Neural progenitor cell (in vitro differentiated cells): ENCODE measurements at regions not wholly inside any gene's neighbourhood (a gene's known extent, or its start where the extent isn't known, plus 50 kb on each side); places are given as distances from the start of the nearest gene placed in this dataset.

Experiments
- DNase-seq: peaks from one replicate; pipeline ENCODE4 v3.0.0-alpha.2; 2016; ENCODE audit warnings: low spot score
- H2AFZ ChIP-seq: fragments of 200-600 bp; sonication (generic); replicated peaks from 2 replicates; pipeline ENCODE4 v1.6.1; 2016; ENCODE audit warnings: antibody characterized with exemption
- H3F3A ChIP-seq: fragments of 200-600 bp; sonication (generic); 2 replicates; pipeline ENCODE4 v1.6.1; 2016; ENCODE audit warnings: antibody characterized with exemption, low read depth
- H3K27ac ChIP-seq: fragments of 200-600 bp; sonication (generic); 2 replicates; pipeline ENCODE4 v1.5.1; 2016; ENCODE audit warnings: mild to moderate bottlenecking
- H3K27me3 ChIP-seq: fragments of 200-600 bp; sonication (generic); 2 replicates; pipeline ENCODE4 v1.6.1; 2016; ENCODE audit warnings: mild to moderate bottlenecking, moderate library complexity
- H3K36me3 ChIP-seq: fragments of 200-600 bp; sonication (generic); 2 replicates; pipeline ENCODE4 v1.5.1; 2016
- H3K4me1 ChIP-seq: fragments of 200-600 bp; sonication (generic); 2 replicates; pipeline ENCODE4 v1.6.1; 2016; ENCODE audit warnings: mixed run types
- H3K4me2 ChIP-seq: fragments of 200-600 bp; sonication (generic); 2 replicates; pipeline ENCODE4 v1.6.1; 2016
- H3K4me3 ChIP-seq: fragments of 200-600 bp; sonication (generic); 2 replicates; pipeline ENCODE4 v1.5.1; 2016
- H3K79me2 ChIP-seq: fragments of 200-600 bp; sonication (generic); 2 replicates; pipeline ENCODE4 v1.6.1; 2016; ENCODE audit warnings: low read depth
- H3K9ac ChIP-seq: fragments of 200-600 bp; sonication (generic); 2 replicates; pipeline ENCODE4 v1.6.1; 2016
- H3K9me3 ChIP-seq: fragments of 200-600 bp; sonication (generic); 2 replicates; pipeline ENCODE4 v1.5.1; 2016; ENCODE audit warnings: low read depth
- H4K20me1 ChIP-seq: fragments of 200-600 bp; sonication (generic); 2 replicates; pipeline ENCODE4 v1.6.1; 2016; ENCODE audit warnings: low read depth
- H3K27ac Mint-ChIP-seq: 3 replicates; pipeline ENCODE4 v1.8.0; 2021; ENCODE audit warnings: mixed read lengths
- H3K27me3 Mint-ChIP-seq: 2 replicates; pipeline ENCODE4 v1.8.0; 2022; ENCODE audit warnings: low read depth, mild to moderate bottlenecking, inconsistent platforms, moderate library complexity, mixed read lengths; ENCODE audit not compliant: insufficient read depth
- H3K36me3 Mint-ChIP-seq: 3 replicates; pipeline ENCODE4 v1.8.0; 2021; ENCODE audit warnings: mixed read lengths
- H3K4me1 Mint-ChIP-seq: 3 replicates; pipeline ENCODE4 v1.8.0; 2021; ENCODE audit warnings: mixed read lengths
- H3K4me3 Mint-ChIP-seq: 3 replicates; pipeline ENCODE4 v1.8.0; 2021; ENCODE audit warnings: mild to moderate bottlenecking, moderate library complexity, mixed read lengths
- H3K9me3 Mint-ChIP-seq: 3 replicates; pipeline ENCODE4 v1.8.0; 2020; ENCODE audit warnings: mixed read lengths
- CTCF ChIP-seq: fragments of 200-600 bp; sonication (generic); IDR thresholded peaks from 2 replicates; pipeline ENCODE4 v1.5.1; 2017; ENCODE audit warnings: antibody characterized with exemption, mild to moderate bottlenecking
- EZH2 ChIP-seq: fragments of 200-600 bp; sonication (generic); IDR thresholded peaks from 2 replicates; pipeline ENCODE4 v1.6.1; 2017; ENCODE audit warnings: antibody characterized with exemption, mild to moderate bottlenecking, moderate library complexity
- EZH2phosphoT487 ChIP-seq: fragments of 200-600 bp; sonication (generic); IDR thresholded peaks from 2 replicates; pipeline ENCODE4 v1.6.1; 2017; ENCODE audit warnings: antibody characterized with exemption

GRCh38 chr3:182284793-182285192, 508.5 kb upstream of the ATP11B start:
- no peak for DNase-seq

GRCh38 chr3:182292591-182292990, 500.7 kb upstream of the ATP11B start:
- Histone ChIP-seq H3K27ac (no peak overlapping the region), H3K9me3 (no peaks in the 10 kb centered on the region), H3K4me2 (peak overlapping the region; percentile 19), H3K9ac (no peak overlapping the region), H4K20me1 (no peaks in the 10 kb centered on the region), H3K27me3 (no peaks in the 10 kb centered on the region), H2AFZ (no peak overlapping the region), H3K36me3 (no peaks in the 10 kb centered on the region), H3K4me1 (peaks cover 17% of the 10 kb centered on the region), H3K79me2 (no peaks in the 10 kb centered on the region), H3K4me3 (no peak overlapping the region), H3F3A (no peaks in the 10 kb centered on the region)
- H3K4me3 Mint-ChIP-seq, result no peak overlapping the region
- H3K27me3 Mint-ChIP-seq, result no peaks in the 10 kb centered on the region
- H3K9me3 Mint-ChIP-seq, result no peaks in the 10 kb centered on the region
- DNase-seq, result peak; percentile 24
- H3K4me1 Mint-ChIP-seq, result peaks cover 23% of the 10 kb centered on the region
- H3K36me3 Mint-ChIP-seq, result no peaks in the 10 kb centered on the region
- H3K27ac Mint-ChIP-seq, result no peak overlapping the region
- TF ChIP-seq EZH2 (no peak), EZH2phosphoT487 (no peak), CTCF (no peak)

More at GRCh38 chr3:182284793-182285192, 508.5 kb upstream of the ATP11B start:
- Histone ChIP-seq H3K4me2 (peak overlapping the region; percentile 33), H3F3A (no peaks in the 10 kb centered on the region), H3K4me1 (peaks cover 16% of the 10 kb centered on the region), H3K79me2 (no peaks in the 10 kb centered on the region), H3K36me3 (no peaks in the 10 kb centered on the region), H3K27me3 (no peaks in the 10 kb centered on the region), H4K20me1 (no peaks in the 10 kb centered on the region), H3K9me3 (no peaks in the 10 kb centered on the region), H3K4me3 (no peak overlapping the region), H3K9ac (no peak overlapping the region), H3K27ac (no peak overlapping the region), H2AFZ (peak overlapping the region; percentile 72)
- TF ChIP-seq EZH2, result no peak
- TF ChIP-seq CTCF, result no peak
- TF ChIP-seq EZH2phosphoT487, result no peak
- Mint-ChIP-seq H3K27me3 (peaks cover 3% of the 10 kb centered on the region), H3K36me3 (no peaks in the 10 kb centered on the region), H3K9me3 (no peaks in the 10 kb centered on the region), H3K27ac (no peak overlapping the region), H3K4me3 (no peak overlapping the region), H3K4me1 (peaks cover 7% of the 10 kb centered on the region)

- Mint-ChIP-seq H3K4me3 (no peak overlapping the region), H3K4me1 (peaks cover 16% of the 10 kb centered on the region), H3K36me3 (no peaks in the 10 kb centered on the region), H3K27ac (no peak overlapping the region), H3K27me3 (no peaks in the 10 kb centered on the region), H3K9me3 (no peaks in the 10 kb centered on the region)
- Histone ChIP-seq H3F3A (no peaks in the 10 kb centered on the region), H3K27ac (no peak overlapping the region), H4K20me1 (no peaks in the 10 kb centered on the region), H3K27me3 (no peaks in the 10 kb centered on the region), H3K4me1 (peaks cover 17% of the 10 kb centered on the region), H3K4me2 (no peak overlapping the region), H2AFZ (peak overlapping the region; percentile 61), H3K36me3 (no peaks in the 10 kb centered on the region), H3K9ac (no peak overlapping the region), H3K79me2 (no peaks in the 10 kb centered on the region), H3K9me3 (no peaks in the 10 kb centered on the region), H3K4me3 (no peak overlapping the region)
- no peak for TF ChIP-seq EZH2
- no peak for TF ChIP-seq EZH2phosphoT487
- TF ChIP-seq CTCF, result no peak
- DNase-seq, result no peak
Measured at GRCh38 chr3:182294256-182294655, 499.0 kb upstream of the ATP11B start.
